OCI-LY7 (cell line): ENCODE measurements at regions not wholly inside any gene's neighbourhood (a gene's known extent, or its start where the extent isn't known, plus 50 kb on each side); places are given as distances from the start of the nearest gene placed in this dataset.

Experiments
- BruUV-seq: library from RNA; stranded (reverse); fragments of 400-500 nt; replicated peaks from 2 replicates; lab custom pipeline; 2021; lab: Mats Ljungman, UMichigan
- CTCF ChIA-PET: fragments of 300-600 bp; sonication (Branson Sonifier 250); formaldehyde crosslinking; loops from one replicate; lab custom pipeline; 2022; ENCODE audit warnings: antibody characterized with exemption; ENCODE audit not compliant: unreplicated experiment; lab: Charles Lee
- POLR2A ChIA-PET: fragments of 300-600 bp; sonication (Branson Sonifier 250); formaldehyde crosslinking; loops from one replicate; lab custom pipeline; 2022; ENCODE audit warnings: antibody characterized with exemption; lab: Charles Lee
- DNase-seq: peaks from one replicate; pipeline ENCODE4 v3.0.0-alpha.2; 2015; ENCODE audit warnings: low spot score
- H2AFZ ChIP-seq: fragments of 200-600 bp; sonication (generic), shearing (Covaris generic); 2 replicates; pipeline ENCODE4 v1.6.1; 2014; ENCODE audit warnings: mild to moderate bottlenecking, antibody characterized with exemption, low read length, moderate library complexity
- H3K27ac ChIP-seq: fragments of 200-600 bp; sonication (generic); 2 replicates; pipeline ENCODE4 v1.5.1; 2014; ENCODE audit warnings: mixed run types, low read depth, mild to moderate bottlenecking, moderate library complexity, low read length, inconsistent platforms; ENCODE audit not compliant: poor library complexity, severe bottlenecking
- H3K36me3 ChIP-seq: fragments of 200-600 bp; sonication (generic); 2 replicates; pipeline ENCODE4 v1.6.1; 2014; ENCODE audit warnings: mild to moderate bottlenecking, antibody characterized with exemption, low read length, moderate library complexity, mixed read lengths; ENCODE audit not compliant: insufficient read depth
- H3K4me1 ChIP-seq: fragments of 200-600 bp; sonication (generic); 2 replicates; pipeline ENCODE4 v1.5.1; 2014; ENCODE audit warnings: mild to moderate bottlenecking, low read length; ENCODE audit not compliant: insufficient read depth, poor library complexity, severe bottlenecking
- H3K4me2 ChIP-seq: fragments of 200-600 bp; sonication (generic); 2 replicates; pipeline ENCODE4 v1.6.1; 2014; ENCODE audit warnings: mild to moderate bottlenecking, low read length
- H3K4me3 ChIP-seq: fragments of 200-600 bp; sonication (generic); 2 replicates; pipeline ENCODE4 v1.5.1; 2014; ENCODE audit warnings: mild to moderate bottlenecking, low read depth, low read length; ENCODE audit not compliant: poor library complexity, severe bottlenecking
- H3K79me2 ChIP-seq: fragments of 200-600 bp; sonication (generic); 2 replicates; pipeline ENCODE4 v1.6.1; 2016; ENCODE audit warnings: low read depth, mild to moderate bottlenecking, low read length, moderate library complexity, mixed read lengths; ENCODE audit not compliant: insufficient read depth
- H3K9me2 ChIP-seq: fragments of 200-600 bp; sonication (generic); 2 replicates; pipeline ENCODE4 v1.6.1; 2016; ENCODE audit warnings: mild to moderate bottlenecking, low read length, mixed read lengths; ENCODE audit not compliant: insufficient read depth
- H3K9me3 ChIP-seq: fragments of 200-600 bp; sonication (generic); 2 replicates; pipeline ENCODE4 v1.6.1; 2014; ENCODE audit warnings: mild to moderate bottlenecking, mixed run types, low read length, mixed read lengths
- H4K20me1 ChIP-seq: fragments of 200-600 bp; sonication (generic); 2 replicates; pipeline ENCODE4 v1.6.1; 2014; ENCODE audit warnings: mild to moderate bottlenecking, antibody characterized with exemption, low read length, moderate library complexity, mixed read lengths; ENCODE audit not compliant: insufficient read depth
- EZH2phosphoT487 ChIP-seq: fragments of 200-600 bp; sonication (generic); IDR thresholded peaks from 2 replicates; pipeline ENCODE4 v1.6.1; 2018; ENCODE audit warnings: low read depth, borderline replicate concordance, mild to moderate bottlenecking, mixed run types, antibody characterized with exemption, low read length, moderate library complexity, mixed read lengths
- intact Hi-C: fragments of 100-400 bp; cut with micrococcal nuclease; formaldehyde crosslinking; loops from one replicate; pipeline ENCODE4 v1.10.0; 2022; ENCODE audit not compliant: unreplicated experiment
- TF ChIP-seq, protein P1 (sequence below): fragments of 200-600 bp; sonication (generic); conservative IDR thresholded peaks from 2 replicates; pipeline ENCODE4 v1.5.1; 2014; ENCODE audit warnings: mild to moderate bottlenecking, antibody characterized with exemption, low read length, moderate library complexity, mixed read lengths

- no TSS peak for BruUV-seq
- no peak for DNase-seq
- no peak overlapping the region for H3K4me2 ChIP-seq
These were observed 1198.1 kb downstream of the UQCRFS1 start for GRCh38 chr19:28014615-28015405.

GRCh38 chr19:28012361-28012760 is 1200.6 kb downstream of the UQCRFS1 start:
- no peaks in the 10 kb centered on the region for H4K20me1 ChIP-seq
- H3K4me3 ChIP-seq = no peak overlapping the region
- H3K9me2 ChIP-seq = no peaks in the 10 kb centered on the region
- H3K79me2 ChIP-seq = no peaks in the 10 kb centered on the region
- intact Hi-C loops = no loop called here
- no peak overlapping the region for H3K27ac ChIP-seq
- H3K4me2 ChIP-seq = no peak overlapping the region
- TF ChIP-seq, protein P1, sequence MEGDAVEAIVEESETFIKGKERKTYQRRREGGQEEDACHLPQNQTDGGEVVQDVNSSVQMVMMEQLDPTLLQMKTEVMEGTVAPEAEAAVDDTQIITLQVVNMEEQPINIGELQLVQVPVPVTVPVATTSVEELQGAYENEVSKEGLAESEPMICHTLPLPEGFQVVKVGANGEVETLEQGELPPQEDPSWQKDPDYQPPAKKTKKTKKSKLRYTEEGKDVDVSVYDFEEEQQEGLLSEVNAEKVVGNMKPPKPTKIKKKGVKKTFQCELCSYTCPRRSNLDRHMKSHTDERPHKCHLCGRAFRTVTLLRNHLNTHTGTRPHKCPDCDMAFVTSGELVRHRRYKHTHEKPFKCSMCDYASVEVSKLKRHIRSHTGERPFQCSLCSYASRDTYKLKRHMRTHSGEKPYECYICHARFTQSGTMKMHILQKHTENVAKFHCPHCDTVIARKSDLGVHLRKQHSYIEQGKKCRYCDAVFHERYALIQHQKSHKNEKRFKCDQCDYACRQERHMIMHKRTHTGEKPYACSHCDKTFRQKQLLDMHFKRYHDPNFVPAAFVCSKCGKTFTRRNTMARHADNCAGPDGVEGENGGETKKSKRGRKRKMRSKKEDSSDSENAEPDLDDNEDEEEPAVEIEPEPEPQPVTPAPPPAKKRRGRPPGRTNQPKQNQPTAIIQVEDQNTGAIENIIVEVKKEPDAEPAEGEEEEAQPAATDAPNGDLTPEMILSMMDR = no peak
- no peak for TF ChIP-seq EZH2phosphoT487
- H2AFZ ChIP-seq = no peak overlapping the region
- ChIA-PET CTCF (no interaction called here), POLR2A (interaction anchor here (1.2 kb wide), 1 partner anchor 27 kb away, joined by 3 read pairs; no protein-coding TSS in a partner anchor)
- no peaks in the 10 kb centered on the region for H3K36me3 ChIP-seq
- no peaks in the 10 kb centered on the region for H3K4me1 ChIP-seq
- BruUV-seq = no TSS peak
- H3K9me3 ChIP-seq = no peaks in the 10 kb centered on the region
- no peak for DNase-seq

More at GRCh38 chr19:28014615-28015405, 1198.1 kb downstream of the UQCRFS1 start:
- Histone ChIP-seq H3K4me3 (no peak overlapping the region), H3K79me2 (no peaks in the 10 kb centered on the region), H2AFZ (no peak overlapping the region), H4K20me1 (no peaks in the 10 kb centered on the region), H3K9me3 (no peaks in the 10 kb centered on the region), H3K9me2 (no peaks in the 10 kb centered on the region), H3K27ac (no peak overlapping the region), H3K4me1 (no peaks in the 10 kb centered on the region), H3K36me3 (no peaks in the 10 kb centered on the region)
- CTCF ChIA-PET = no interaction called here
- POLR2A ChIA-PET = interaction anchor here (0.8 kb wide), 1 partner anchor 31 kb away, joined by 3 read pairs; no protein-coding TSS in a partner anchor
- no peak for TF ChIP-seq EZH2phosphoT487
- TF ChIP-seq, protein P1 = no peak
- intact Hi-C loops = no loop called here

DNA sequence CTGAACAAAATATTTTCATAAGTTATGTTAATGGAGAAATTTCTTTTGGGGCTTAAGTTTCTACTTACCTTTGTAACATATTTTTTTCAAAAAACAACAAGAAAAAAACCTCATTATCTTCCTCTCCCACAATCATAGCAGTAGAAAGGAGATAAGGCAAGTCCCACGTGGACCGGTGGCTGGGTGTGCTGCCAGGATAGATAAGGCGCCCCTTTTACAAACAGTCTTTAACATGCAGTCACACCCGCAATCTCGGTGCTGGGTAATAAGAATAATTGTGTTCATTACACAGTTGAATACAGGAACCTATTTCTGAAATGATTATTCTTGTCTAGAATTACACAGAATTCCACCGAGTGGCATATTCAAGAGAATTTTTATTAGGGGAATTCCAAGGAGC is 1202.3 kb downstream of the UQCRFS1 start:
- Histone ChIP-seq H3K36me3 (no peaks in the 10 kb centered on the region), H3K4me1 (no peaks in the 10 kb centered on the region), H2AFZ (no peak overlapping the region), H3K4me2 (no peak overlapping the region), H3K27ac (no peak overlapping the region), H3K4me3 (no peak overlapping the region), H3K9me3 (no peaks in the 10 kb centered on the region), H3K79me2 (no peaks in the 10 kb centered on the region), H4K20me1 (no peaks in the 10 kb centered on the region), H3K9me2 (no peaks in the 10 kb centered on the region)
- TF ChIP-seq, protein P1 = no peak
- no peak for TF ChIP-seq EZH2phosphoT487
- DNase-seq = no peak
- POLR2A ChIA-PET = interaction anchor here (0.7 kb wide), 1 partner anchor 112 kb away, joined by 3 read pairs; no protein-coding TSS in a partner anchor
- CTCF ChIA-PET = no interaction called here
- no TSS peak for BruUV-seq
- intact Hi-C loops = no loop called here
